ENCODE measurements at regions not wholly inside any gene's neighbourhood (a gene's known extent, or its start where the extent isn't known, plus 50 kb on each side); places are given as distances from the start of the nearest gene placed in this dataset.

- no peak for TF ChIP-seq ZBTB33 (IDR thresholded peaks at IDR 0.05; ENCODE audit: borderline replicate concordance, low read depth)
- no peak for TF ChIP-seq TAF1 (IDR thresholded peaks at IDR 0.05; ENCODE audit: borderline replicate concordance, low read depth, low read length)
These were observed 58.9 kb upstream of the PLEKHG3 start (continued) for GRCh38 chr14:64645220-64645892.

- no peaks in the 10 kb centered on the region for H4K20me1 ChIP-seq (ENCODE audit: insufficient read depth)
- TF ChIP-seq TCF12 (IDR thresholded peaks at IDR 0.05), result no peak
- no peak for TF ChIP-seq POLR2AphosphoS5 (IDR thresholded peaks at IDR 0.05; ENCODE audit: low read depth, low read length)
- no peak for TF ChIP-seq FOXJ3 (CRISPR knock-in tag; IDR thresholded peaks at IDR 0.05)
- no peak overlapping the region for H3K4me3 ChIP-seq (ENCODE audit: low read depth in 2 of 2, low read length in 1 of 2)
- H3K4me1 ChIP-seq (ENCODE audit: control insufficient read depth in 1 of 2, insufficient read depth in 2 of 2, low read depth in 1 of 2, low read length in 1 of 2), result peaks cover 6 to 13% of the 10 kb centered on the region in 2 experiments; a peak in 2 of 4 replicates
- no peak overlapping the region for H2AFZ ChIP-seq (ENCODE audit: low read depth)
- POLR2A ChIA-PET, result interaction anchor here (0.6 kb wide), 1 partner anchor 169 kb away, joined by 3 read pairs; no protein-coding TSS in a partner anchor
- H3K27ac ChIP-seq (ENCODE audit: low read depth in 2 of 2, low read length in 1 of 2), result peak overlapping the region; percentile 57 to 81; a peak in 3 of 4 replicates
- no peaks in the 10 kb centered on the region for H3K79me2 ChIP-seq (ENCODE audit: insufficient read depth)
- WGBS (ENCODE audit: low lambda C conversion rate), result 74% methylated on average over 5 of the region's 5 CpGs
- no peak for DNase-seq
- H3K9me2 ChIP-seq, result no peaks in the 10 kb centered on the region
- peaks cover 10% of the 10 kb centered on the region for H3F3A ChIP-seq (replicated peaks; ENCODE audit: insufficient read depth)
- no peaks in the 10 kb centered on the region for H3K9me3 ChIP-seq
- H3K9ac ChIP-seq, result peak overlapping the region; percentile 22; the same call in 1 of the 2 replicates
- no peaks in the 10 kb centered on the region for H3K36me3 ChIP-seq (replicated peaks in 1 of 2; ENCODE audit: control insufficient read depth in 1 of 2, insufficient read depth in 2 of 2, low read length in 1 of 2)
- H3K27me3 ChIP-seq (ENCODE audit: insufficient read depth), result no peaks in the 10 kb centered on the region
- CTCF ChIA-PET, result interaction anchor here (1.9 to 2.8 kb wide), 2 partner anchors 10 to 119 kb away, joined by 8 to 14 read pairs; no protein-coding TSS in a partner anchor
- no peak overlapping the region; the same call in 1 of the 2 replicates for H3K4me2 ChIP-seq
These were observed 58.1 kb upstream of the PLEKHG3 start for GRCh38 chr14:64646103-64646502.

GRCh38 chr14:64649383-64649998 is 54.7 kb upstream of the PLEKHG3 start:
- WGBS (ENCODE audit: low lambda C conversion rate), result 74% methylated on average over 11 of the region's 13 CpGs
- DNase-seq, result no peak
- no peak overlapping the region for H3K27ac ChIP-seq (ENCODE audit: low read depth in 2 of 2, low read length in 1 of 2)
- no peak overlapping the region for H2AFZ ChIP-seq (ENCODE audit: low read depth)
- H3F3A ChIP-seq (replicated peaks; ENCODE audit: insufficient read depth), result peaks cover 10% of the 10 kb centered on the region
- ChIA-PET CTCF (interaction anchor here (0.7 to 1.8 kb wide), 2 partner anchors 22 to 219 kb away, joined by 3 read pairs; no protein-coding TSS in a partner anchor), POLR2A (no interaction called here)
- no peaks in the 10 kb centered on the region for H3K36me3 ChIP-seq (replicated peaks in 1 of 2; ENCODE audit: control insufficient read depth in 1 of 2, insufficient read depth in 2 of 2, low read length in 1 of 2)
- no peaks in the 10 kb centered on the region for H3K79me2 ChIP-seq (ENCODE audit: insufficient read depth)
- no peaks in the 10 kb centered on the region for H4K20me1 ChIP-seq (ENCODE audit: insufficient read depth)
- H3K9me3 ChIP-seq, result no peaks in the 10 kb centered on the region
- peaks cover 6 to 19% of the 10 kb centered on the region in 2 experiments; a peak in 2 of 4 replicates for H3K4me1 ChIP-seq (ENCODE audit: control insufficient read depth in 1 of 2, insufficient read depth in 2 of 2, low read depth in 1 of 2, low read length in 1 of 2)
- H3K9me2 ChIP-seq, result no peaks in the 10 kb centered on the region
- no peaks in the 10 kb centered on the region for H3K27me3 ChIP-seq (ENCODE audit: insufficient read depth)
- H3K4me3 ChIP-seq (ENCODE audit: low read depth in 2 of 2, low read length in 1 of 2), result no peak overlapping the region
- no peak for TF ChIP-seq ELF1 (IDR thresholded peaks at IDR 0.05)
- TF ChIP-seq EZH2phosphoT487 (IDR thresholded peaks at IDR 0.05; ENCODE audit: borderline replicate concordance, low read depth), result no peak
- TF ChIP-seq EP300 (IDR thresholded peaks at IDR 0.05; ENCODE audit: borderline replicate concordance in 1 of 2, low read depth in 1 of 2, low read length in 1 of 2), result no peak
- TF ChIP-seq TCF12 (IDR thresholded peaks at IDR 0.05), result no peak
- TF ChIP-seq GABPA (IDR thresholded peaks at IDR 0.05; ENCODE audit: low read depth), result no peak
- no peak for TF ChIP-seq RFX5 (IDR thresholded peaks at IDR 0.05; ENCODE audit: low read length)
- TF ChIP-seq IRF3 (IDR thresholded peaks at IDR 0.05; ENCODE audit: low read depth, low read length), result no peak
- TF ChIP-seq FOXJ3 (CRISPR knock-in tag; IDR thresholded peaks at IDR 0.05), result no peak
- no peak for TF ChIP-seq RAD21 (IDR thresholded peaks at IDR 0.05; ENCODE audit: low read length)
- H3K9ac ChIP-seq, result no peak overlapping the region
- H3K4me2 ChIP-seq, result no peak overlapping the region
